HepG2 (cell line): ENCODE measurements at regions not wholly inside any gene's neighbourhood (a gene's known extent, or its start where the extent isn't known, plus 50 kb on each side); places are given as distances from the start of the nearest gene placed in this dataset.

ENCODE experiments used
- CTCF ChIP-seq: sonication (generic); formaldehyde crosslinking; IDR thresholded peaks from 2 replicates; pipeline ENCODE4 v1.5.0; 2020; ENCODE audit warnings: mild to moderate bottlenecking, missing genetic modification reagents, moderate library complexity
- HDAC2 ChIP-seq: sonication (generic); formaldehyde crosslinking; IDR thresholded peaks from 2 replicates; pipeline ENCODE4 v1.4.0; 2020; ENCODE audit warnings: missing genetic modification reagents
- KDM1A ChIP-seq: IDR thresholded peaks from 2 replicates; pipeline ENCODE4 v1.6.1; 2016; ENCODE audit warnings: missing compliant biosample characterization
- PATZ1 ChIP-seq: sonication (generic); formaldehyde crosslinking; IDR thresholded peaks from 2 replicates; pipeline ENCODE4 v1.4.0; 2020; ENCODE audit warnings: missing genetic modification reagents
- ZNF549 ChIP-seq: sonication (generic); formaldehyde crosslinking; IDR thresholded peaks from 2 replicates; pipeline ENCODE4 v1.5.0; 2020; ENCODE audit warnings: missing genetic modification reagents

GRCh38 chr12:132410849-132411248, 79.1 kb upstream of the FBRSL1 start:
- no peak for TF ChIP-seq KDM1A (CRISPR knock-in tag)
- no peak for TF ChIP-seq PATZ1 (CRISPR knock-in tag)
- no peak for TF ChIP-seq CTCF (CRISPR knock-in tag)
- no peak for TF ChIP-seq HDAC2 (CRISPR knock-in tag)
- TF ChIP-seq ZNF549 (CRISPR knock-in tag): no peak
